OCI-LY7 (cell line): ENCODE measurements at regions not wholly inside any gene's neighbourhood (a gene's known extent, or its start where the extent isn't known, plus 50 kb on each side); places are given as distances from the start of the nearest gene placed in this dataset.

ENCODE experiments used
- CTCF ChIP-seq: fragments of 200-600 bp; sonication (generic); conservative IDR thresholded peaks from 2 replicates; pipeline ENCODE4 v1.5.1; 2014; ENCODE audit warnings: mild to moderate bottlenecking, antibody characterized with exemption, low read length, moderate library complexity, mixed read lengths
- EZH2phosphoT487 ChIP-seq: fragments of 200-600 bp; sonication (generic); IDR thresholded peaks from 2 replicates; pipeline ENCODE4 v1.6.1; 2018; ENCODE audit warnings: low read depth, borderline replicate concordance, mild to moderate bottlenecking, mixed run types, antibody characterized with exemption, low read length, moderate library complexity, mixed read lengths

- TF ChIP-seq CTCF: no peak
- no peak for TF ChIP-seq EZH2phosphoT487
Observed at GRCh38 chr2:23301136-23301535, 83.8 kb upstream of the KLHL29 start.
